Osteocyte (in vitro differentiated cells): ENCODE measurements at regions not wholly inside any gene's neighbourhood (a gene's known extent, or its start where the extent isn't known, plus 50 kb on each side); places are given as distances from the start of the nearest gene placed in this dataset.
"Not testable (repeated sequence)": the region's sequence is repeated elsewhere in the genome, so short reads cannot be mapped to it uniquely, and the experiment has no call there.

Source experiments
- DNase-seq: peaks from one replicate; pipeline ENCODE4 v3.0.0; 2021; ENCODE audit warnings: mixed read lengths; ENCODE audit not compliant: unreplicated experiment; ENCODE audit errors: extremely low spot score
- H3K27ac Mint-ChIP-seq: one replicate; pipeline ENCODE4 v1.8.0; 2021; ENCODE audit warnings: mild to moderate bottlenecking, mixed read lengths; ENCODE audit not compliant: unreplicated experiment
- H3K27me3 Mint-ChIP-seq: one replicate; pipeline ENCODE4 v1.8.0; 2021; ENCODE audit warnings: mixed read lengths; ENCODE audit not compliant: unreplicated experiment
- H3K36me3 Mint-ChIP-seq: one replicate; pipeline ENCODE4 v1.8.0; 2021; ENCODE audit warnings: mixed read lengths; ENCODE audit not compliant: unreplicated experiment
- H3K4me1 Mint-ChIP-seq: one replicate; pipeline ENCODE4 v1.8.0; 2021; ENCODE audit warnings: mixed read lengths; ENCODE audit not compliant: unreplicated experiment
- H3K4me3 Mint-ChIP-seq: one replicate; pipeline ENCODE4 v1.8.0; 2021; ENCODE audit warnings: mild to moderate bottlenecking, moderate library complexity, mixed read lengths; ENCODE audit not compliant: unreplicated experiment
- H3K9me3 Mint-ChIP-seq: one replicate; pipeline ENCODE4 v1.8.0; 2021; ENCODE audit warnings: mixed read lengths; ENCODE audit not compliant: unreplicated experiment
- CTCF ChIP-seq: fragments of 200-600 bp; sonication (generic); IDR thresholded peaks from 2 replicates; pipeline ENCODE4 v1.5.0; 2021; ENCODE audit warnings: antibody characterized with exemption, mild to moderate bottlenecking, moderate library complexity

- Mint-ChIP-seq H3K27ac (no peak overlapping the region), H3K4me1 (no peaks in the 10 kb centered on the region), H3K27me3 (no peaks in the 10 kb centered on the region), H3K4me3 (no peak overlapping the region), H3K9me3 (no peaks in the 10 kb centered on the region), H3K36me3 (no peaks in the 10 kb centered on the region)
- no peak for DNase-seq
- TF ChIP-seq CTCF = no peak
Measured at GRCh38 chr16:76681296-76681695, 404.1 kb downstream of the CNTNAP4 start.

GRCh38 chr16:76683051-76683450, 405.9 kb downstream of the CNTNAP4 start:
- Mint-ChIP-seq H3K9me3 (no peaks in the 10 kb centered on the region), H3K4me3 (no peak overlapping the region), H3K27ac (no peak overlapping the region), H3K27me3 (no peaks in the 10 kb centered on the region), H3K4me1 (no peaks in the 10 kb centered on the region), H3K36me3 (no peaks in the 10 kb centered on the region)
- TF ChIP-seq CTCF = no peak
- DNase-seq = no peak

GRCh38 chr16:76696876-76697275, 419.7 kb downstream of the CNTNAP4 start:
- Mint-ChIP-seq H3K36me3 (no peaks in the 10 kb centered on the region), H3K4me3 (no peak overlapping the region), H3K4me1 (no peaks in the 10 kb centered on the region), H3K27ac (no peak overlapping the region), H3K9me3 (peaks cover 6% of the 10 kb centered on the region), H3K27me3 (no peaks in the 10 kb centered on the region)
- no peak for DNase-seq
- no peak for TF ChIP-seq CTCF

- Mint-ChIP-seq H3K27me3 (no peaks in the 10 kb centered on the region), H3K27ac (no peak overlapping the region), H3K4me1 (no peaks in the 10 kb centered on the region), H3K4me3 (no peak overlapping the region), H3K36me3 (no peaks in the 10 kb centered on the region), H3K9me3 (no peaks in the 10 kb centered on the region)
- no peak for DNase-seq
- TF ChIP-seq CTCF = no peak
Measured at GRCh38 chr16:76705892-76706291, 428.7 kb downstream of the CNTNAP4 start.

- DNase-seq = no peak
- no peak overlapping the region for H3K4me3 Mint-ChIP-seq
- H3K27ac Mint-ChIP-seq = no peak overlapping the region
- H3K36me3 Mint-ChIP-seq = no peaks in the 10 kb centered on the region
- H3K27me3 Mint-ChIP-seq = no peaks in the 10 kb centered on the region
- no peaks in the 10 kb centered on the region for H3K4me1 Mint-ChIP-seq
- peaks cover 14% of the 10 kb centered on the region for H3K9me3 Mint-ChIP-seq
- no peak for TF ChIP-seq CTCF
Measured at GRCh38 chr16:76713191-76713590, 436.0 kb downstream of the CNTNAP4 start.

GRCh38 chr16:76716251-76716650, 439.1 kb downstream of the CNTNAP4 start:
- not testable (repeated sequence) for H3K27ac Mint-ChIP-seq, DNase-seq, H3K4me1 Mint-ChIP-seq, H3K27me3 Mint-ChIP-seq, H3K4me3 Mint-ChIP-seq, H3K36me3 Mint-ChIP-seq
- peaks cover 14% of the 10 kb centered on the region for H3K9me3 Mint-ChIP-seq
